HT-29 (cell line): ENCODE measurements at regions not wholly inside any gene's neighbourhood (a gene's known extent, or its start where the extent isn't known, plus 50 kb on each side); places are given as distances from the start of the nearest gene placed in this dataset.
A peak's percentile ranks its signal among the peaks of the same experiment; 100 is the strongest.

Experiments used
- DNase-seq: peaks from one replicate; pipeline ENCODE4 v3.0.0-alpha.2; 2015; ENCODE audit warnings: low spot score

DNA sequence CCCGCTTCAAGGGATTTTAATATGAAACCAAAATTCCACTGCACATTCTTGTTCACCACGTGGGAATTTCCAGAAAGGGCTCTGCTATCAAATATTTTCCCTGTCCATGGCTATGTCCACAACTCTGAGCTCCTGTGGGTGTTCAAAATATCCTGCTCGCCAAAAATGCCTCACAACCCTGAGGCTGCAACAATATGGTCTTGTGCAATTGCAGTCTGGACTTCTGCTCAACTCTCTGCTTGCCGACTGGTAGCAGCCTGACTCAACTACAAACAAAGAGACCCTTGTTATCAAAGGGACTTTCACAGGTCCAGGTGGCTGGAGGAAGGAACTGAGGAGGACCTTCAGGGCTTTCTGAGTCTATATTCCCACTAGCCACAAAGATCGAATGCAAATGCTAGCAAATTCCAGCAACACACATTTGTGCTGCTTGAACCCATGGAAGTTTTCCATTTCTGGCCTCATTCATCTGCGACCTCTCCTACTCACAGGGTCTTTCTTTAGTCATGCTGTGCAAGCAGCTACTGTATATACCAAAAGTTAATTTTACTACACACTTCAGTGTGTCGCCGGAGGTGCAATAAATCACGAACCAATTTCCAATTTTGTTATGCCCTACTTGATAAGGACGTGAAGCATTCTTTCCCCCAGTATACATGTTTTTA is 169.2 kb upstream of the SLC30A5 start:
- DNase-seq = no peak

- DNase-seq = no peak
These were observed 165.1 kb upstream of the SLC30A5 start for GRCh38 chr5:68928617-68929302.

DNA sequence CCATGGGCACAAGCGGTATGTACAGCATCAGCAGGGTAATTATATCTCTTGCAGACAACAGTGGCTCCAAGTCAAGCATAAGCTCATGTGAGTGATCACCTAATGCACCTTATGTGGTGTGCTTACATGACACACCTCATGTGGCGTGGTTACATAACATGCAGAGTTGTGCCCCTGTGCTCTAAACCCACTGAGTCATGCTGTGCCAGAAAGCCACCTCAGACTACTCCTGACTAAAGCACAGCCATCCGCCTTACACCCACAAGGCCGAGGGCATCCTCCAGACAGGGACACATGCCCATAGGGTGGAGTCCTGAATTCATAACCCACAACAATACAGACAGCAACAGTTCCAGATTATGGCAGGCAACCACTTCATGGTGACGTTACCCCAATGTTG is 163.7 kb upstream of the SLC30A5 start:
- no peak for DNase-seq

DNA sequence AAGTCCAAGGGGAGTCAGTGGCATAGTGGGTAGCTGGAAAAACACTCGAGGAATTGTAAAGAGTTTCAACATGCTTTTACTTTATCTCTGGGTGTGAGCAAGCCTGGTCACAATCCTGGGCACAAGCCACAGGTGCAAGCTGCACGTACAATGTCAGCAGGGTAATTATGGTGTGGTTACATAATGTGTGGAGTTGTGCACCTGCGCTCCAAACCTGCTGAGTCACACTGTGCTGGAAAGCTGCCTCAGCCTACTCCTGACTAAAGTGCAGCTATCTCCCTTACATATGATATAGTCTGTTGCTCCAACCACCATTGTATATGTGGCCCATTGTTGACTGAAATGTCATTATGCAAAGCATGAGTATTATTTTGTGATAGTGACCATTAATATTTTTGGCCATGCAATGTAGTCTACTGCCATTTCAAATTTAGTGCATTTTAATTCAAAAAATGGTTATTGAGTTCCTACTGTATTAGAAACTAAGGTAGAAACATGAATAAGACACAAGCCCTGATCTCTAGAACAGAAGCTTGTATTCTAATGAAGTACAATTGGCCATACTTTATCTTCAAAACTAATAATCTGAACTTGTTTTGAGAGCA is 160.9 kb upstream of the SLC30A5 start:
- DNase-seq = peak; percentile 4

GRCh38 chr5:68942169-68942568 is 151.6 kb upstream of the SLC30A5 start:
- DNase-seq = no peak

DNA sequence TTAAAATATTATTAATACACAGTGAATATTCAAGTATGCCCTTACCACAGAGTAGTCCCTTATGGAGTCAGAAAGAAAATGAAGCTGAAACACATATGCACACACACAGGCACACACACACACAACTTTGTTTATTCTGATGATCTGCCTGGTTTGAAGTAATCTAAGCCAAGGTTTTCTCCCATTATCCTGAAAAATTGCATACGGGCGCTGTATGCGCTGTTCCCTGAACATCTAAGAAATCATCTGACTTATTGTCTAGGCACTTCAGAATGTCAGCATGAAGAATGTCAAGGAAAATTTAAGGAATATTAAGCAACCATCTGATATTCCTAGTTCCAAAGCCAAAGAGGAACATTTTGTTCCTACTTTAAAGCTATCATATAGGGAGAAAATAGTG is 147.1 kb upstream of the SLC30A5 start:
- DNase-seq = no peak

GRCh38 chr5:68947986-68948385 is 145.8 kb upstream of the SLC30A5 start:
- no peak for DNase-seq

DNA sequence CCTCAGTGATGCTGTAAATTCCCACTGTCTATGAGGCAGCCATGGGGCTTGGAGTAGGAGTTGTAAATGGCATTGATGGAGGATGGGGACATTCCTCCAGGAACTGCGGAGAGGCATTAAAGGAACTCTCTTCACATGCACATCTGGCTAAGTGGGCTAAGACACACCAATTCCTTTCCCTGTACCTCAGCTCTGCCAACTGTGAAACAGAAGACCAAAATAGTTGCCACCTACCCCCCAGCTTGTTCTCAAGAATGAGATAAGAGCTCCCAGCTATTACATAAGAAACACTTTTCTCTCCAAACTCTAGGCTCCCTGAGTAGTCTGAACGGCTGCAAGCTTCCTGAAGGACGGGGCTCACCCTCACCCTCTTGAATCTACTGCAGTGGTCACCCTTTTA is 144.6 kb upstream of the SLC30A5 start:
- no peak for DNase-seq

DNA sequence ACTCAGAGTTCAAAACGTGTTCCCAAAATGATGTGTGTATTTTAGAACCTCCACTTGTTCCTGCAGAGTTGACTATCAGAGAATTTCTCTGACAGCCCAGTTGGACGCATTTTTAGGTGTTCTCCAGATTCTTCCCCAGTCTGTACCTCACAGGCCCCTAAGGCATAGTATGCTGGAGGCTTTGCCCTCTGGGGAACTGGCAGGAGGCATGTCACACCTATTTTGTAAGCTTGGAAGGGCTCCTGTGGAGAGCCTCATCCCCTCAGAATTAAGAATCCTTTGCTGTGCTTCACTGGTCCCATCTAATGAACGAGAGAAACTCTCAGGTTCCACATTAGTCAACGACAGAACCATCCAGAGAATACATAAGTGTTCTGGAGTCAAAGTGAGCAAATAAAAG is 144.1 kb upstream of the SLC30A5 start:
- DNase-seq = no peak

DNA sequence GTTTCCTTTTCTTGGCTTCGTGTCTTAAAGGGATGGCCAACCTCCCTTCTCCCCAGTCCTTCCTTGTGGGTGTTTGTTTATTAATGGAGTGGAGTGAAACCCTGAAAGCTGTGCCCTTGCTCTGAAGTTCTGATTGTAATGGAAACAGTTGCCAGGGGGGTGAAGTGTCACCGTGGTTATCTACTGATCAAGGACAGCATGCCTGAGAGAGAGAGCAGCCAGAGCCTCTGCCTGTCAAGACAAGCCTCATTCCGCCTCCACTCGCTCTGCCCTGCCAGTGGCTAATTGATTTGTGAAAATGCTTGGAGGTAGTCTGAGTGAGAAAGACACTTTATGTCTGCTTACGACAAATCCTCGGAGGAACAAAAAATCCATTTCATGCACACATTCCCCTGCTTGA is 143.7 kb upstream of the SLC30A5 start:
- no peak for DNase-seq

- DNase-seq = no peak
These were observed 142.9 kb upstream of the SLC30A5 start for GRCh38 chr5:68950930-68951329.

DNA sequence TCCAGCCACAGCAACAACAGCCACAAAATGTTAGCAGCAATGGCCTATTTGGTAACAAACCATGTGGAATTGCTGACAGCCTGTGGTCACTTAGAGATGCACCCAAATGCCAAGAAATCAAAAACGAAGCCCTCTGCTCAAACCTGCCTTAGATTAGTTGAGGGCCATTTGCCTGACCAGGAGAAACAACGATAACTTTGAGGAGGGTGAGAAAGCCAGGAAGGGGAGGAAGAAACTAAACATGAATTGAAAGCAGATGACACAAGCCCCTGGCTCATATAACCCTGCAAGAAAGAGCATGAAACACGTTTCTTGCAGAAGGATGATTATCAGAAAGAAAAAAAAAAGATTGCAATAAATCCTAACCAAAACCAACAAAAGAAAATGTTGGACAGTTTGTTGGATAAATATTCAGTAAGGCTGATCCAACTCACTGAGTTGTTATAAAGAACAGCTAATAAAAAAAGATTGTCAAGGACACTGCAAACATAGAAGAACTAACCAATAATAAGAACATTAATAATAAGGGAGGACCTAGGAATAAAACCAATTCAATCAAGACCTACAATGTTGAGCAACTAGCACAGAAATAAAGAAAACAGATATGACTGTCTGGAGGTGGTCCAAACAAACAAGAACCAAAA is 140.5 kb upstream of the SLC30A5 start:
- no peak for DNase-seq

DNA sequence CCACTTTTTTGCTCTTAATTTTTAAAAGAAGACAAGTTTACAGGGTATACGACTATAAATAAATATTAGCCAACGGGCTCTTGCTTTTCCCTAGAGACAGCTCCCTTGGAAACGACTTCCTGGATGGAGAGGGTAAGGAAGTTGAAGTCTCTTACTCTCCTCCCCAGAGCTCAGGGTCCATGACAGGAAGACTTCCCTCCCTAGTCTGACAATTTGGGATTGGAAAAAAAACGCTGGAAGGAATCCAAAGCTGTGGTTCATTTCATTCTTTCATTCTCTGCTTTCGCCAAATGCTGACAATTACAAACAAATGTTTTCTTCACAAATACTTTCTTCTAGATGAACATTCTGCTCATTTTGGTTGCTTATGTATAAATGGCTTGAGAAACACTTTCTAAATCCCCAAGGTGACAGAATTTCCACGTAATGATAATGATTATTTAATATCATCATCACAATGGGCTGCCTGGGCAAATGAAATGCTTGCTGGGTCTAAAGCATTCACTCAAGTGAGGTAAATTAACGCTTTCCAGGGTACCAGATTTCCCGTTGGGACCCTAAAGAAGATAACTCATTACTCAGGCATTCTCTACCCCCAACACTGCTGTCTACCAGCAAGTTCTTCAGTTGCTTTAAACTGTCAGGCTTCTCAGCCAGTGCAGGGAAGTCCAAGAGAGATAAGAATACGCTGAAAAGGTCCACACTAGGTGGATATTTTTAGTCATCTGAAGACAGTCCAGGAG is 139.8 kb upstream of the SLC30A5 start:
- DNase-seq = no peak

DNA sequence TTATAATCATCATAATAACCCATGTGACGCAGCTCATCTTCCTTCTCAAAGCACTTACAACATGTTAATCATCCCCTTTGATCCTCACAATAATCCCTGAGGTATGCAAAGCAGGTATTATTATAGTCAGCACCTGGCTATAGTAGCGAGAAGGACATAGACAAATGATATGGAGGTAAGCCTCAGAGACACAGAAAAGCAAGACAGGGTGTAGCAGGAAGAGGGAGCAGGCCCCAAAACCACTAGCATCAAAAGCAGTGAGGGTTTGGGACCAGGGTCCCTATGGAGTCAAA is 139.2 kb upstream of the SLC30A5 start:
- no peak for DNase-seq

- no peak for DNase-seq
These were observed 136.2 kb upstream of the SLC30A5 start for GRCh38 chr5:68957591-68957990.

GRCh38 chr5:68958428-68958827 is 135.4 kb upstream of the SLC30A5 start:
- DNase-seq = no peak

DNA sequence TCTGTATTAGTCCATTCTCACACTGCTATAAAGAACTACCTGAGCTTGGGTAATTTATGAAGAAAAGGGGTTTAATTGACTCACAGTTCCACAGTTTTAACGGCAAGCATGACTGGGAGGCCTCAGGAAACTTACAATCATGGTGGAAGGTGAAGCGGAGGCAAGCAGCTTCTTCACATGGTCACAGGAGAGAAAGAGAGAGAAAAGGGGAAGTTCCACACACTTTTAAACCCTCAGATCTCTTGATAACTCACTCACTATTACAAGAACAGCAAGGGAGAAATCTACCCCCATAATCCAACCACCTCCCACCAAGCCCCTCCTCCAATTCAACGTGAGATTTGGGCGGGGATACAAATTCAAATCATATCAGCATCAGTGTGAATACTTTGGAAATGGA is 133.4 kb upstream of the SLC30A5 start:
- DNase-seq = no peak

DNA sequence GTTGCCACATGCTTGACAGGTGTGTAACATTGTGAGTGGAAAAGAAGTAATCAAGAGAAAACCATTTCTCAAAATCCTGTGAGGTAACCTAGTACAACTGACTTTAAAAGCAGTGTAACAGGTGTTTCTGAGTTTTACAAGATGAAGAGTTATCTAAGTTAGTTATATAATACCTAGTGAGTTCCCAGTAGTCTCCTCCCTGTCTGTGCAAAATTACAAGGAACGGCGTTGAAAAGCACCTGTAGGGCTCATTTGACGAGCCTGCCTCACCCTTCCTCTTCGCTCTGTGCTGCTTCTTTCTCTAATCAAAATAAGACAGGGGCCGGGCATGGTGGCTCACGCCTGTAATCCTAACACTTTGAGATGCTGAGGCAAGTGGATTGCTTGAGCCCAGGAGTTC is 132.9 kb upstream of the SLC30A5 start:
- DNase-seq = no peak

GRCh38 chr5:68961762-68962161 is 132.1 kb upstream of the SLC30A5 start:
- no peak for DNase-seq

GRCh38 chr5:68962757-68963484 is 130.9 kb upstream of the SLC30A5 start:
- DNase-seq = peak; percentile 75

DNA sequence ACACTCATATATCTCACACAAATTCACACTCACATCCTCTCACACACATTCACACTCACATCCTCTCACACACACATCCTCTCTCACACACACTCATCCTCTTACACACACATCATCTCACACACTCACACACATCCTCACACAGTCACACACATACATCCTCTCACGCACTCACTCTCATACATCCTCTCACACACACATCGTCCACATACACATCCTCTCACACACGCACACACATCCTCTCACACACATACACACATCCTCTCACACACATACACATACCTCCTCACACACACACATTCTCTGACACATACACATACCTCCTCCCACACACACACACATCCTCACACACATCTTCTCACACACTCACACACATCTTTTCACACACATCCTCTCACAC is 129.1 kb upstream of the SLC30A5 start:
- no peak for DNase-seq

GRCh38 chr5:68965926-68966325 is 127.9 kb upstream of the SLC30A5 start:
- no peak for DNase-seq
